ENCODE measurements at regions not wholly inside any gene's neighbourhood (a gene's known extent, or its start where the extent isn't known, plus 50 kb on each side); places are given as distances from the start of the nearest gene placed in this dataset.

DNA sequence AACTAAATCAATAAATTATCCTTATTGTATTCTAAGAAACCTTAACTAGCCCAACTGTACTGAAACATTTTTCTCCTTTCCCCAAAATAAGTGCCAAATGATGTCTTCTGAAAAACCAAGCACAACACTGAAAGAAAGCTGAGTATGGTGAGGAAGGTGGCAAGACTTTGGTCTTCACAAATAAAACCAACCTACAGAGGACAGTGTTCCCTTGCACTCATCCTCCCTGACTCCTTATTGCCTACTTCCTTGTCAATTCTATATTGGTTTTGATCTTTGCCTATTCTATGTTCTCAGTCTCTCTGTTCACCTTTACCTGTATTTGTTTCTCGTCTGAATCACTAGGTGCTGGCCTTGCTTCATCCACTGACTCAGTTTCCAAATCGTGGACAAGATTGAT, 490.1 kb upstream of the ZNF385D start:
- DNase-seq (ENCODE audit: low spot score), result no peak
- in situ Hi-C loops (cut with MboI; ENCODE audit: low sequenced_read_pairs, unreplicated experiment), result no loop called here
- TF ChIP-seq, protein P1, sequence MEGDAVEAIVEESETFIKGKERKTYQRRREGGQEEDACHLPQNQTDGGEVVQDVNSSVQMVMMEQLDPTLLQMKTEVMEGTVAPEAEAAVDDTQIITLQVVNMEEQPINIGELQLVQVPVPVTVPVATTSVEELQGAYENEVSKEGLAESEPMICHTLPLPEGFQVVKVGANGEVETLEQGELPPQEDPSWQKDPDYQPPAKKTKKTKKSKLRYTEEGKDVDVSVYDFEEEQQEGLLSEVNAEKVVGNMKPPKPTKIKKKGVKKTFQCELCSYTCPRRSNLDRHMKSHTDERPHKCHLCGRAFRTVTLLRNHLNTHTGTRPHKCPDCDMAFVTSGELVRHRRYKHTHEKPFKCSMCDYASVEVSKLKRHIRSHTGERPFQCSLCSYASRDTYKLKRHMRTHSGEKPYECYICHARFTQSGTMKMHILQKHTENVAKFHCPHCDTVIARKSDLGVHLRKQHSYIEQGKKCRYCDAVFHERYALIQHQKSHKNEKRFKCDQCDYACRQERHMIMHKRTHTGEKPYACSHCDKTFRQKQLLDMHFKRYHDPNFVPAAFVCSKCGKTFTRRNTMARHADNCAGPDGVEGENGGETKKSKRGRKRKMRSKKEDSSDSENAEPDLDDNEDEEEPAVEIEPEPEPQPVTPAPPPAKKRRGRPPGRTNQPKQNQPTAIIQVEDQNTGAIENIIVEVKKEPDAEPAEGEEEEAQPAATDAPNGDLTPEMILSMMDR (IDR thresholded peaks at IDR 0.05; ENCODE audit: borderline replicate concordance, control extremely low read depth, extremely low read depth, insufficient read depth, missing control alignments), result no peak

DNA sequence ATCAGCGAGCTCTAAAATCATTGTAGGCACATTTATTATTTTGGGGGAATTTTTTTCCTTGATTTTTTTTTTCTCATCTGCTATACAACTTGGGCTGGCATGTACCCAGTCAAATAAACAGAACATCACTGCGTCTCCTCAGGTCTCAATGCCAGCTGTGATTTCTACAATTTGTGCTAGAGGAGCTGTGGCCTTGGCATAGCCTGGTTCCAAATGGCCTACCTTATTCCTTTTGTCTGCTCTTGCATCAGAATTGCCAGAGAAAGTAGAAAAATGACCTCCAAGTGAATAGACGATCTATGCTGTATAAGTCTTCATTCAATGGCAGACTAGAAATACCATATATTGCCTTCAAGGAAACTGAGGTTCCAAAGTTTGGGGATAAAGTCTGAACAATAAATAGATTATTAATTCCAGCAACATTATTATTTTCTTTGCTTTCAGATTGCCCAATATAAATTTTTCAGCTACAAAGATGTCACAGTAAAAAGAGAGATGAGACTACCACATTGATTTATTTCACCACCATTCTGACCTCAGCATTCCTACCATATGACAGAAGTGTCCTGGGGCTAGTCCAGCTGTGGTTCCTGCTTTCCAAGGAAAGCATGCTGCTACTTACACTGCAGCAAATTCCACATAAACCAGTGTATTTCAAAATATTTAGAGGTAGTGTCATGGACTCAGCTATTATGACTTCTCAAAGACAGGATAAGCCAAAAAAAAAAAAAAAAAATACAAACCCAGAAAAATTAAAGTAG, 493.9 kb upstream of the ZNF385D start:
- TF ChIP-seq, protein P1 (IDR thresholded peaks at IDR 0.05; ENCODE audit: borderline replicate concordance, control extremely low read depth, extremely low read depth, insufficient read depth, missing control alignments), result no peak
- DNase-seq (ENCODE audit: low spot score), result no peak
- in situ Hi-C loops (cut with MboI; ENCODE audit: low sequenced_read_pairs, unreplicated experiment), result no loop called here

DNA sequence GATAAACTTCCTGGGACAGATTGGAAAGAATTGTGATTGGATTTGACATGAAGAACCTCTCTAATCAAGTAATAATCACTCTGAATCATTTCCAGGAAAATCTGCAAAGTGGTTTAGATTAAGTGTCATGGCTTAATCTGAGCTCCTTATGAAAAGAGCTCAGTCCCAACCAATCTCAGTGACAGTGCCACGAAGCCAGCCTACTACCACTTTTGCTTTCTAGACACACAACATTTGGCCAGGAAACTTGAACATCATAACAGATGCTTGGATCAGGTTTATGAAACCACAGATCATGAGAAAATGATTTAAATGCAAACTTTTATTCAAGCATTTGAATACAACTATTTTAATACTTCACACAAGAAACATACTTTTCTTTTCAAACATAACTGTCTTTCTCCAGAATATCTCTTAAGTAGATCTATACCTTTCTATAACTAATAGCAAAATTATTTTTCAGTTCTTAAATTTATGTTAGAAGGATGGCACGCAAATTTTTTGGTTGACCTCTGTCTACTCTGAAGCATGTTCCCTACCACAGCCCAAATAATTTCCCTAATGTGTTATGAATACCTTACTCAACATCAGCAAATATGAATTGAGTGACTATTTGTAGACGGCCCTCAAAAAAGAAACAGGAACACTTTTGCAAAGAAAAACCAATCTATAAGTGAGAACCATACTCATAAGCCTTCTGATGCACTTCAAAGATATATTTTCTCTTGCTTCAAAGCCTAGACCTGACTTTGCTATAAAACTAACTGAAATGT, 495.0 kb upstream of the ZNF385D start:
- no peak for DNase-seq (ENCODE audit: low spot score)
- in situ Hi-C loops (cut with MboI; ENCODE audit: low sequenced_read_pairs, unreplicated experiment), result no loop called here
- TF ChIP-seq, protein P1 (IDR thresholded peaks at IDR 0.05; ENCODE audit: borderline replicate concordance, control extremely low read depth, extremely low read depth, insufficient read depth, missing control alignments), result no peak

DNA sequence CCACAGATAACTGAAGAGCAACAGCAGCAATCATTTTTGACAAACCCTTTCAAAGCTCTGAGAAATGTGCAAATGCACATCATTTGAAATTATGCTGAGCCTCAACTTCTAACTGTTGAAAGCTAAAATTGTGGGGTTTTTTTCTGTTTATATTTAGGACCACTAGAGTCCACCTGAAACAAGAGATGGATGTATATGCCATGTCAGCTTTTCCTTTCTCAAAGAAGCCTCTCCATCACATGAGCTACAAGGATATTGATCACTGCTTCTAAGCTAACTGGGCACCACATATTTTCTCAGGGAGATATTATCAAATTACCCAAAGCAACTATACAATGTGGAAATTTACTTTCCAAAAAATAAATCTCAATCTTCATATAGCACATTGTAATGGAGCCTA, 498.6 kb upstream of the ZNF385D start:
- in situ Hi-C loops (cut with MboI; ENCODE audit: low sequenced_read_pairs, unreplicated experiment), result no loop called here
- no peak for DNase-seq (ENCODE audit: low spot score)
- TF ChIP-seq, protein P1 (IDR thresholded peaks at IDR 0.05; ENCODE audit: borderline replicate concordance, control extremely low read depth, extremely low read depth, insufficient read depth, missing control alignments), result no peak

DNA sequence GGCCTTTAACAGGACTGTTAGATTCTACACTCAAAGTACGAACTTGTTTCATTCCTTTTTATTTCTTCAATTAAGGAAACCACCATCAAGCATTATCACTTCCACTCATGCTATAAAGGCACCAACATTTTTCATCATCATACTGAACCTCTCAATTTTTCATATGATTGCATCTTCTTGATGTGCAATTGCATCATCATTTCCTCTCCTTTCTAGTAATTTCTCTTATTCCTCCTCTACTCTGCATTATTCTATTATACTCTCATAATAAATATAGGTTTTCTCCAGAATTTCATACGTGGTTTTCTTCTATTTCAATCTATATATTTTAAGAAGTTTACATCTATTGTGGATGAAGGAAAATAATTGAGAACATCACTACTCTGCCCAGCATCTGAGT, 506.2 kb upstream of the ZNF385D start:
- TF ChIP-seq, protein P1 (IDR thresholded peaks at IDR 0.05; ENCODE audit: borderline replicate concordance, control extremely low read depth, extremely low read depth, insufficient read depth, missing control alignments), result no peak
- in situ Hi-C loops (cut with MboI; ENCODE audit: low sequenced_read_pairs, unreplicated experiment), result no loop called here
- no peak for DNase-seq (ENCODE audit: low spot score)

DNA sequence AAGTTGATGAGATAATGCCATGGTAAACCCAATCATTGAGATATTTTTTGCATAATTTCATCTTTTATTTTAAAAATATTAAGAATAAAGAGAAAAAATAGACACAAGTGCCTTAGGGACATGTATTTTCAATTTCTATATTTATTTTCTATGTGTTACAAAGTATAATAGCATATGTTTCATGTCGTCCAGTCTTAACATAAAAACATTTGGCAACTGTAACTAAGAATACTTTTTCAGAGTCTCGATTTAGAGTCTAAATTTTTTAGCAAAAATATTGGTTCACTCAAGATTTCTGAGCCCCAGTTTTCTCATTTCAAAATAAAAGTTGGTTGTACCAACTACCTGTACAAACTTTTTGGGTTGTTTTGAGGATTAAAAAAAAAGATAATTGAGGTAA, 511.4 kb upstream of the ZNF385D start:
- TF ChIP-seq, protein P1 (IDR thresholded peaks at IDR 0.05; ENCODE audit: borderline replicate concordance, control extremely low read depth, extremely low read depth, insufficient read depth, missing control alignments), result no peak
- in situ Hi-C loops (cut with MboI; ENCODE audit: low sequenced_read_pairs, unreplicated experiment), result no loop called here
- no peak for DNase-seq (ENCODE audit: low spot score)

Data from GM13976 (cell line).